HG03135 (cell line): ENCODE measurements at regions not wholly inside any gene's neighbourhood (a gene's known extent, or its start where the extent isn't known, plus 50 kb on each side); places are given as distances from the start of the nearest gene placed in this dataset.

ENCODE experiments used
- ATAC-seq: cut with Tn5 transposase; IDR thresholded peaks from one replicate; pipeline ENCODE4 v1.9.1; 2021; ENCODE audit warnings: mild to moderate bottlenecking, moderate library complexity; ENCODE audit not compliant: unreplicated experiment

- ATAC-seq = no peak
Measured at GRCh38 chr18:72102412-72102811, 441.7 kb downstream of the CBLN2 start.

- no peak for ATAC-seq
Measured at GRCh38 chr18:72100465-72101004, 443.6 kb downstream of the CBLN2 start.

GRCh38 chr18:72091369-72091768 lies 452.8 kb downstream of the CBLN2 start:
- ATAC-seq = no peak

GRCh38 chr18:72089432-72089831 lies 454.7 kb downstream of the CBLN2 start:
- ATAC-seq = no peak

- ATAC-seq = no peak
Measured at GRCh38 chr18:72086421-72086820, 457.7 kb downstream of the CBLN2 start.

GRCh38 chr18:72075040-72075439 lies 469.1 kb downstream of the CBLN2 start:
- no peak for ATAC-seq

GRCh38 chr18:72063001-72063400 lies 481.1 kb downstream of the CBLN2 start:
- no peak for ATAC-seq

GRCh38 chr18:72058851-72059250 lies 485.3 kb downstream of the CBLN2 start:
- ATAC-seq = no peak

- no peak for ATAC-seq
Measured at GRCh38 chr18:72056171-72056570, 488.0 kb downstream of the CBLN2 start.

- no peak for ATAC-seq
Measured at GRCh38 chr18:72041313-72042032, 502.7 kb downstream of the CBLN2 start.

- ATAC-seq = no peak
Measured at GRCh38 chr18:72013427-72013850, 530.7 kb downstream of the CBLN2 start.

GRCh38 chr18:71998547-71999097 lies 545.5 kb downstream of the CBLN2 start:
- no peak for ATAC-seq

GRCh38 chr18:71995904-71996465 lies 548.2 kb downstream of the CBLN2 start:
- no peak for ATAC-seq

GRCh38 chr18:71994273-71994672 lies 549.9 kb downstream of the CBLN2 start:
- ATAC-seq = no peak

- no peak for ATAC-seq
Measured at GRCh38 chr18:71989616-71990015, 554.5 kb downstream of the CBLN2 start.

- ATAC-seq = no peak
Measured at GRCh38 chr18:71986351-71987050, 557.6 kb downstream of the CBLN2 start.

- no peak for ATAC-seq
Measured at GRCh38 chr18:71976744-71977143, 567.4 kb downstream of the CBLN2 start.

GRCh38 chr18:71966791-71967190 lies 577.4 kb downstream of the CBLN2 start:
- no peak for ATAC-seq

GRCh38 chr18:71958605-71959004 lies 585.5 kb downstream of the CBLN2 start:
- ATAC-seq = no peak

- no peak for ATAC-seq
Measured at GRCh38 chr18:71951001-71951400, 593.1 kb downstream of the CBLN2 start.

GRCh38 chr18:71942433-71942832 lies 601.7 kb downstream of the CBLN2 start:
- ATAC-seq = no peak

- ATAC-seq = no peak
Measured at GRCh38 chr18:71939483-71939882, 604.7 kb downstream of the CBLN2 start.
